ENCODE measurements at regions not wholly inside any gene's neighbourhood (a gene's known extent, or its start where the extent isn't known, plus 50 kb on each side); places are given as distances from the start of the nearest gene placed in this dataset.

DNA sequence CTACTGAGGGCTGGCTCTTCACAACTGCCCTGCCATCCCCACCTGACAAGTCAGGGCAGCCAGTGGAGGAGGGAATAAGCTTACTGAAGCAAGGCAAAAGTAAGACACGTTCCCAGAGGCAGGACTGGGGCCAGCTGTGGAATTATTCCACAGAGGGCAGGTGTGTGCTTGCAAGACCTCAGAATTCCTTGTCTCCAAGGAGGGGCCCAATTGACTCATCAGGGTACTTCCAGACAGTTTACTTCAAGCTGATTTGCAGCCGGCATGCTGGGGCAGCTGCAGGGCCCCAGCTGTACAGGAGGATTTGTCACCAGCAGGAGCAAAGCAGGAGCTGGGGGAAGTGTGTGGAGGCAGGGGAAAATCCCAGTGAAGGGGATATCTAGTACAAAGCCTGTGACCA, 167.5 kb upstream of the CAMK1G start:
- Histone ChIP-seq H3K27ac (ENCODE audit: low read depth in 1 of 2, low read length in 2 of 2) (no peak overlapping the region), H3K36me3 (ENCODE audit: insufficient read depth, low read length) (no peaks in the 10 kb centered on the region), H3K4me1 (ENCODE audit: insufficient read depth, low read length) (no peaks in the 10 kb centered on the region), H3K27me3 (ENCODE audit: control insufficient read depth in 1 of 2, insufficient read depth in 2 of 2, low read length in 2 of 2) (peaks cover 0 to 12% of the 10 kb centered on the region in 2 experiments), H3K9me3 (ENCODE audit: control insufficient read depth in 1 of 2, insufficient read depth in 1 of 2, low read length in 2 of 2) (no peaks in the 10 kb centered on the region), H3K4me3 (ENCODE audit: low read length) (no peak overlapping the region)
- POLR2A ChIA-PET, result no interaction called here
- TF ChIP-seq, protein P1, sequence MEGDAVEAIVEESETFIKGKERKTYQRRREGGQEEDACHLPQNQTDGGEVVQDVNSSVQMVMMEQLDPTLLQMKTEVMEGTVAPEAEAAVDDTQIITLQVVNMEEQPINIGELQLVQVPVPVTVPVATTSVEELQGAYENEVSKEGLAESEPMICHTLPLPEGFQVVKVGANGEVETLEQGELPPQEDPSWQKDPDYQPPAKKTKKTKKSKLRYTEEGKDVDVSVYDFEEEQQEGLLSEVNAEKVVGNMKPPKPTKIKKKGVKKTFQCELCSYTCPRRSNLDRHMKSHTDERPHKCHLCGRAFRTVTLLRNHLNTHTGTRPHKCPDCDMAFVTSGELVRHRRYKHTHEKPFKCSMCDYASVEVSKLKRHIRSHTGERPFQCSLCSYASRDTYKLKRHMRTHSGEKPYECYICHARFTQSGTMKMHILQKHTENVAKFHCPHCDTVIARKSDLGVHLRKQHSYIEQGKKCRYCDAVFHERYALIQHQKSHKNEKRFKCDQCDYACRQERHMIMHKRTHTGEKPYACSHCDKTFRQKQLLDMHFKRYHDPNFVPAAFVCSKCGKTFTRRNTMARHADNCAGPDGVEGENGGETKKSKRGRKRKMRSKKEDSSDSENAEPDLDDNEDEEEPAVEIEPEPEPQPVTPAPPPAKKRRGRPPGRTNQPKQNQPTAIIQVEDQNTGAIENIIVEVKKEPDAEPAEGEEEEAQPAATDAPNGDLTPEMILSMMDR (IDR thresholded peaks at IDR 0.05), result no peak
- Mint-ChIP-seq H3K36me3 (ENCODE audit: low read depth) (no peaks in the 10 kb centered on the region), H3K4me3 (no peak overlapping the region), H3K9me3 (peaks cover 2% of the 10 kb centered on the region), H3K27me3 (peaks cover 44% of the 10 kb centered on the region), H3K27ac (no peak overlapping the region), H3K4me1 (ENCODE audit: low read depth) (no peaks in the 10 kb centered on the region)
- intact Hi-C loops (cut with DNase I, micrococcal nuclease), result no loop called here
- CTCF ChIA-PET, result interaction anchor here (0.7 kb wide), 1 partner anchor 12 kb away, joined by 3 read pairs; no protein-coding TSS in a partner anchor
- DNase-seq, result no peak
- ATAC-seq (ENCODE audit: poor library complexity), result no peak

- no peak overlapping the region for H3K27ac Mint-ChIP-seq
- DNase-seq, result no peak
- H3K4me3 Mint-ChIP-seq, result no peak overlapping the region
- no peaks in the 10 kb centered on the region for H3K9me3 Mint-ChIP-seq
- H3K27me3 Mint-ChIP-seq, result peaks cover 37% of the 10 kb centered on the region
- Histone ChIP-seq H3K27me3 (ENCODE audit: control insufficient read depth in 1 of 2, insufficient read depth in 2 of 2, low read length in 2 of 2) (peaks cover 0 to 5% of the 10 kb centered on the region in 2 experiments), H3K4me3 (ENCODE audit: low read length) (no peak overlapping the region), H3K27ac (ENCODE audit: low read depth in 1 of 2, low read length in 2 of 2) (no peak overlapping the region), H3K9me3 (ENCODE audit: control insufficient read depth in 1 of 2, insufficient read depth in 1 of 2, low read length in 2 of 2) (no peaks in the 10 kb centered on the region), H3K4me1 (ENCODE audit: insufficient read depth, low read length) (no peaks in the 10 kb centered on the region), H3K36me3 (ENCODE audit: insufficient read depth, low read length) (no peaks in the 10 kb centered on the region)
- no peaks in the 10 kb centered on the region for H3K36me3 Mint-ChIP-seq (ENCODE audit: low read depth)
- no peak for ATAC-seq (ENCODE audit: poor library complexity)
- H3K4me1 Mint-ChIP-seq (ENCODE audit: low read depth), result no peaks in the 10 kb centered on the region
- intact Hi-C loops (cut with DNase I, micrococcal nuclease), result no loop called here
- TF ChIP-seq, protein P1 (IDR thresholded peaks at IDR 0.05), result no peak
- POLR2A ChIA-PET, result no interaction called here
- CTCF ChIA-PET, result no interaction called here
These were observed 166.8 kb upstream of the CAMK1G start for GRCh38 chr1:209416716-209417115.

DNA sequence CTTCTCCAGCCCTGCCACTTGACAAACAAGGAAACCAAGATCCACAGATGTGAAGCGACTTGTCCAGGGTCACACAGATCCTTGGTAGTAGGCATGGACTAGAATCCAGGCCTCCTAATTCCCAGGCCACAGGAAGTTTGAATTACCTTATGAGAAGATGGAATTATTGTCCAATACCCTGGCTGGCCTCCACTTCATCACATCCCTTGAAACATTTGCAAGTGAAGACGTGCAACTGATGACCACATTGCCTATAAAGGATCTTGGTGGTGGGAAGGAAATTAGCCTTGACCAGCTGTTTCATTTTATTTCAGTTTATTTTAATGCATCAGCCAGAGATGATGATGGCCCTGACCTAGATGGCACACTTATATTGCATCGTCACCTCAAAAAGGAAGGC, 165.8 kb upstream of the CAMK1G start:
- POLR2A ChIA-PET, result no interaction called here
- H3K9me3 Mint-ChIP-seq, result no peaks in the 10 kb centered on the region
- H3K27me3 Mint-ChIP-seq, result peaks cover 37% of the 10 kb centered on the region

More for the DNA sequence above, 165.8 kb upstream of the CAMK1G start:
- ATAC-seq (ENCODE audit: poor library complexity) (no peak), DNase-seq (no peak)
- CTCF ChIA-PET, result no interaction called here
- no peaks in the 10 kb centered on the region for H3K4me1 Mint-ChIP-seq (ENCODE audit: low read depth)
- peaks cover 1 to 5% of the 10 kb centered on the region in 2 experiments for H3K27me3 ChIP-seq (ENCODE audit: control insufficient read depth in 1 of 2, insufficient read depth in 2 of 2, low read length in 2 of 2)
- no peak overlapping the region for H3K4me3 ChIP-seq (ENCODE audit: low read length)
- no peak overlapping the region for H3K4me3 Mint-ChIP-seq
- no peaks in the 10 kb centered on the region for H3K36me3 ChIP-seq (ENCODE audit: insufficient read depth, low read length)
- H3K9me3 ChIP-seq (ENCODE audit: control insufficient read depth in 1 of 2, insufficient read depth in 1 of 2, low read length in 2 of 2), result no peaks in the 10 kb centered on the region
- H3K27ac Mint-ChIP-seq, result no peak overlapping the region
- H3K4me1 ChIP-seq (ENCODE audit: insufficient read depth, low read length), result no peaks in the 10 kb centered on the region
- no peak overlapping the region for H3K27ac ChIP-seq (ENCODE audit: low read depth in 1 of 2, low read length in 2 of 2)
- intact Hi-C loops (cut with DNase I, micrococcal nuclease), result no loop called here
- no peaks in the 10 kb centered on the region for H3K36me3 Mint-ChIP-seq (ENCODE audit: low read depth)
- TF ChIP-seq, protein P1 (IDR thresholded peaks at IDR 0.05), result no peak
